Neural cell (in vitro differentiated cells): ENCODE measurements at regions not wholly inside any gene's neighbourhood (a gene's known extent, or its start where the extent isn't known, plus 50 kb on each side); places are given as distances from the start of the nearest gene placed in this dataset.

Source experiments
- H2AFZ ChIP-seq: fragments of 200-600, 300-800 bp; sonication (generic), shearing (Covaris generic); 2 replicates; pipeline ENCODE4 v1.6.0; 2014; ENCODE audit warnings: low read depth, mild to moderate bottlenecking, antibody characterized with exemption, low read length, moderate library complexity
- H3F3A ChIP-seq: fragments of 200-600 bp; shearing (Covaris generic); 2 replicates; pipeline ENCODE4 v1.6.1; 2016; ENCODE audit warnings: mild to moderate bottlenecking, moderate library complexity, mixed read lengths, antibody characterized with exemption, low read length; ENCODE audit not compliant: insufficient read depth, poor library complexity, severe bottlenecking
- H3K27ac ChIP-seq: fragments of 200-600, 300-800 bp; sonication (generic), shearing (Covaris generic); 2 replicates; pipeline ENCODE4 v1.5.1; 2014; ENCODE audit warnings: mild to moderate bottlenecking, low read length, moderate library complexity
- H3K27me3 ChIP-seq: fragments of 300-800, 200-600 bp; sonication (generic), shearing (Covaris generic); 2 replicates; pipeline ENCODE4 v1.6.0; 2014; ENCODE audit warnings: mild to moderate bottlenecking, low read depth, low read length, moderate library complexity; ENCODE audit not compliant: insufficient read depth
- H3K36me3 ChIP-seq: fragments of 300-800, 200-600 bp; sonication (generic), shearing (Covaris generic); 2 replicates; pipeline ENCODE4 v1.5.1; 2014; ENCODE audit warnings: mild to moderate bottlenecking, antibody characterized with exemption, low read length, moderate library complexity; ENCODE audit not compliant: insufficient read depth
- H3K4me2 ChIP-seq: fragments of 300-800, 200-600 bp; sonication (generic), shearing (Covaris generic); 2 replicates; pipeline ENCODE4 v1.6.0; 2014; ENCODE audit warnings: mild to moderate bottlenecking, low read length
- H3K4me3 ChIP-seq: fragments of 300-800, 200-600 bp; sonication (generic), shearing (Covaris generic); 2 replicates; pipeline ENCODE4 v1.5.1; 2014; ENCODE audit warnings: mild to moderate bottlenecking, low read length, moderate library complexity
- H3K79me2 ChIP-seq: fragments of 200-600 bp; shearing (Covaris generic); replicated peaks from 2 replicates; pipeline ENCODE4 v1.6.0; 2014; ENCODE audit warnings: mild to moderate bottlenecking, low read length, moderate library complexity; ENCODE audit not compliant: insufficient read depth
- H3K9ac ChIP-seq: fragments of 300-800, 200-600 bp; sonication (generic), shearing (Covaris generic); 2 replicates; pipeline ENCODE4 v1.6.1; 2016; ENCODE audit warnings: mild to moderate bottlenecking, low read length, mixed read lengths
- H3K9me2 ChIP-seq: fragments of 200-600 bp; shearing (Covaris generic); 2 replicates; pipeline ENCODE4 v1.6.1; 2016; ENCODE audit warnings: mild to moderate bottlenecking, low read length, mixed read lengths; ENCODE audit not compliant: insufficient read depth
- H3K9me3 ChIP-seq: fragments of 200-600, 300-800 bp; sonication (generic), shearing (Covaris generic); 2 replicates; pipeline ENCODE4 v1.6.1; 2016; ENCODE audit warnings: mild to moderate bottlenecking, mixed run types, low read length, moderate library complexity, mixed read lengths
- H4K20me1 ChIP-seq: fragments of 200-600 bp; shearing (Covaris generic); 2 replicates; pipeline ENCODE4 v1.6.1; 2016; ENCODE audit warnings: mild to moderate bottlenecking, mixed run types; ENCODE audit not compliant: insufficient read depth
- EP300 ChIP-seq: fragments of 450-650 bp; conservative IDR thresholded peaks from 2 replicates; pipeline ENCODE4 v1.6.1; 2014; ENCODE audit warnings: antibody characterized with exemption, mild to moderate bottlenecking, moderate library complexity; ENCODE audit not compliant: poor library complexity, severe bottlenecking
- EZH2 ChIP-seq: fragments of 200-600, 300-800 bp; shearing (Covaris generic), sonication (generic); IDR thresholded peaks from 2 replicates; pipeline ENCODE4 v1.6.1; 2014; ENCODE audit warnings: antibody characterized with exemption, low read length, borderline replicate concordance, mild to moderate bottlenecking; ENCODE audit not compliant: insufficient read depth, poor library complexity, severe bottlenecking
- MXI1 ChIP-seq: fragments of 450-650 bp; conservative IDR thresholded peaks from 2 replicates; pipeline ENCODE4 v1.6.1; 2014; ENCODE audit warnings: antibody characterized with exemption, mild to moderate bottlenecking; ENCODE audit not compliant: poor library complexity, severe bottlenecking
- POLR2AphosphoS5 ChIP-seq: IDR thresholded peaks from 2 replicates; pipeline ENCODE4 v1.6.1; 2012
- RAD21 ChIP-seq: fragments of 450-650 bp; conservative IDR thresholded peaks from 2 replicates; pipeline ENCODE4 v1.6.1; 2014; ENCODE audit warnings: antibody characterized with exemption, mild to moderate bottlenecking, moderate library complexity
- SMC3 ChIP-seq: fragments of 450-650 bp; conservative IDR thresholded peaks from 2 replicates; pipeline ENCODE4 v1.6.1; 2014; ENCODE audit warnings: antibody characterized with exemption, mild to moderate bottlenecking, moderate library complexity; ENCODE audit not compliant: poor library complexity
- TAF1 ChIP-seq: IDR thresholded peaks from 2 replicates; pipeline ENCODE4 v1.6.1; 2012; ENCODE audit warnings: low read depth
- TF ChIP-seq, protein P1 (sequence below): IDR thresholded peaks from 2 replicates; pipeline ENCODE4 v1.6.1; 2012; ENCODE audit warnings: borderline replicate concordance

DNA sequence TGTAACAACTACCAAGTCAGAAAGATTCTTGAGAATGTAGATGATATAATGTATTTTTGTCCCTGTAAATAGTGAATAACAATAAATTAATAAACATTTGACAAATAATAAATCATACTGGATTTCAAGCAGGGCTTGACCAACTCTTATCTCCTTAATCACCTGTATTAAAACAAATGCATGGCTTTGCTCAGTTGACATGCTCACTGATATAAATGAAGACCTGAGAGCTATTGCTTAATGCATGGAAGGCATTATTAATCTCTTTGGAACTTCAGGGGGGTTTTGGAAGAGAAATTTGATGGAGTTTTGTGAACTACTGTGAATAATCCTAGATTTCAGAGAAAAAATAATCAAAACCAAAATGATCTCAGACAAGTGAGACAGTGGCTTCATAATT is 1420.4 kb upstream of the TENM4 start:
- H3K9me2 ChIP-seq: no peaks in the 10 kb centered on the region
- H3K4me3 ChIP-seq: no peak overlapping the region

DNA sequence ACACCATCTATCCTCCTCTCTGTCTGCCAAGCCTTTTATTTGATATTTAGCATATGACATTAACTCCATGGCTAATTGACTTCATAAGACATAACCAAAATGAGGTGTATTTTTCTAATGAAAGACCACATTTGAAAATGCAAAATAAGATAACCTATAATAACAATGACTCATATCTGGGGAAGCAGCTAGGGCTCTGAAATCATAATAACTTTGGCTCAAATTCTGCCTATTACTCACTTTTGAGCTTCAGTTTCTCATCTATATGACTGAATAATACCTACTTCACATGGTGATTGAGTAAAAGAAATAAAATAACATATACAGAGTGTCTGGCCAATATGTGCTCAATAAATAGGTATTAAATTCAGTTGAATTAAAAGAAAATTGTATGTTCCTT is 1419.8 kb upstream of the TENM4 start:
- Histone ChIP-seq H3K79me2 (no peaks in the 10 kb centered on the region), H3K9me2 (no peaks in the 10 kb centered on the region), H3K9ac (no peak overlapping the region), H3K36me3 (no peaks in the 10 kb centered on the region), H4K20me1 (no peaks in the 10 kb centered on the region), H3K4me2 (no peak overlapping the region), H2AFZ (no peak overlapping the region), H3K9me3 (no peaks in the 10 kb centered on the region), H3K4me3 (no peak overlapping the region), H3K27ac (no peak overlapping the region), H3F3A (no peaks in the 10 kb centered on the region), H3K27me3 (no peaks in the 10 kb centered on the region)
- TF ChIP-seq RAD21 (no peak), EZH2 (no peak), SMC3 (no peak), POLR2AphosphoS5 (no peak), MXI1 (no peak), TAF1 (no peak), EP300 (no peak)
- TF ChIP-seq, protein P1, sequence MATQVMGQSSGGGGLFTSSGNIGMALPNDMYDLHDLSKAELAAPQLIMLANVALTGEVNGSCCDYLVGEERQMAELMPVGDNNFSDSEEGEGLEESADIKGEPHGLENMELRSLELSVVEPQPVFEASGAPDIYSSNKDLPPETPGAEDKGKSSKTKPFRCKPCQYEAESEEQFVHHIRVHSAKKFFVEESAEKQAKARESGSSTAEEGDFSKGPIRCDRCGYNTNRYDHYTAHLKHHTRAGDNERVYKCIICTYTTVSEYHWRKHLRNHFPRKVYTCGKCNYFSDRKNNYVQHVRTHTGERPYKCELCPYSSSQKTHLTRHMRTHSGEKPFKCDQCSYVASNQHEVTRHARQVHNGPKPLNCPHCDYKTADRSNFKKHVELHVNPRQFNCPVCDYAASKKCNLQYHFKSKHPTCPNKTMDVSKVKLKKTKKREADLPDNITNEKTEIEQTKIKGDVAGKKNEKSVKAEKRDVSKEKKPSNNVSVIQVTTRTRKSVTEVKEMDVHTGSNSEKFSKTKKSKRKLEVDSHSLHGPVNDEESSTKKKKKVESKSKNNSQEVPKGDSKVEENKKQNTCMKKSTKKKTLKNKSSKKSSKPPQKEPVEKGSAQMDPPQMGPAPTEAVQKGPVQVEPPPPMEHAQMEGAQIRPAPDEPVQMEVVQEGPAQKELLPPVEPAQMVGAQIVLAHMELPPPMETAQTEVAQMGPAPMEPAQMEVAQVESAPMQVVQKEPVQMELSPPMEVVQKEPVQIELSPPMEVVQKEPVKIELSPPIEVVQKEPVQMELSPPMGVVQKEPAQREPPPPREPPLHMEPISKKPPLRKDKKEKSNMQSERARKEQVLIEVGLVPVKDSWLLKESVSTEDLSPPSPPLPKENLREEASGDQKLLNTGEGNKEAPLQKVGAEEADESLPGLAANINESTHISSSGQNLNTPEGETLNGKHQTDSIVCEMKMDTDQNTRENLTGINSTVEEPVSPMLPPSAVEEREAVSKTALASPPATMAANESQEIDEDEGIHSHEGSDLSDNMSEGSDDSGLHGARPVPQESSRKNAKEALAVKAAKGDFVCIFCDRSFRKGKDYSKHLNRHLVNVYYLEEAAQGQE: no peak

More for the DNA sequence above, 1420.4 kb upstream of the TENM4 start:
- Histone ChIP-seq H3K27ac (no peak overlapping the region), H2AFZ (no peak overlapping the region), H3F3A (no peaks in the 10 kb centered on the region), H3K9ac (no peak overlapping the region), H3K79me2 (no peaks in the 10 kb centered on the region), H3K4me2 (no peak overlapping the region), H3K27me3 (no peaks in the 10 kb centered on the region), H3K9me3 (no peaks in the 10 kb centered on the region), H4K20me1 (no peaks in the 10 kb centered on the region), H3K36me3 (no peaks in the 10 kb centered on the region)
- TF ChIP-seq EZH2: no peak
- TF ChIP-seq, protein P1: no peak
- no peak for TF ChIP-seq MXI1
